GM21515 (cell line): ENCODE measurements at regions not wholly inside any gene's neighbourhood (a gene's known extent, or its start where the extent isn't known, plus 50 kb on each side); places are given as distances from the start of the nearest gene placed in this dataset.

Experiments used
- ATAC-seq: cut with Tn5 transposase; IDR thresholded peaks from one replicate; pipeline ENCODE4 v1.9.1; 2021; ENCODE audit not compliant: unreplicated experiment

GRCh38 chr2:120968307-120969015 is 232.8 kb downstream of the GLI2 start:
- no peak for ATAC-seq

- ATAC-seq: no peak
Observed at GRCh38 chr2:120969613-120970355, 234.1 kb downstream of the GLI2 start.

GRCh38 chr2:120971866-120972265 is 236.2 kb downstream of the GLI2 start:
- no peak for ATAC-seq

DNA sequence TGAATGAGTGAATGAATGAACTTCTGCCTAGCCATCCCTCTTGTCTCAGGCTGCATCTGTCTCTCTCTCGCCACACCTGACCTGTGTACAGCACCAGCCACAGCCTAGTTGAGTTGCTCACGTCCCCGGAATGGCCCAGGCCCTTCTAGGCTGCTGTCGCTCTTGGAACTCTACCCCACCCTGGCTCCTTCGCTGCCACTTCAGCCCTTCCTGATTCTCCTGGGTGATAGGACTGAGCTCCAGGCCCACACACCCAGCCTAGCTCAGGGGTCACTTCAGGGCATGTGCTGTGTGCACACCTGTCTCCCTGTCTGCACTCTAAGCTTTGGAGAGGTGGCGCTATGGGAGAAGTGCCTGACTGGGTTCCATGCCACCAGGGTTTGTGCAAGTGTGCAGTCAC is 236.6 kb downstream of the GLI2 start:
- no peak for ATAC-seq

DNA sequence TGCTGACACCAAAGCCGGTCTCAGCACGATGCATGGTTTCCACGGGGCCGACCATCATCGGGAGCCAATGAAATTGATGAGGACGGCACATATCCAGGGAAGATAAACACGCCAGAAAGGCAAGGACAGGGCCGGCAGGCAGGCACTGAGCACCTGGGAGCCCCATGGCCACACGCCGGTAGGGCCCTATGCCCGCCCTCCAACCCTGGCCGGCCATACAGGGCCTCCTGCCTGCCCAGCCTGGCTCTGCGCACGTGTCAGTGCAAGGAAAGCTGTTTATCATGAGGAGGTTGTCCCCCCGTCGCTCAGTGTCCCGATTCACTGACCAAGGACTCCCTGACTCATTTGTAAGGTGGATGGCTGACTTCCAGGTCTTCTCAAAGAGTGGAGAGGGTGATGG is 237.5 kb downstream of the GLI2 start:
- ATAC-seq: no peak

DNA sequence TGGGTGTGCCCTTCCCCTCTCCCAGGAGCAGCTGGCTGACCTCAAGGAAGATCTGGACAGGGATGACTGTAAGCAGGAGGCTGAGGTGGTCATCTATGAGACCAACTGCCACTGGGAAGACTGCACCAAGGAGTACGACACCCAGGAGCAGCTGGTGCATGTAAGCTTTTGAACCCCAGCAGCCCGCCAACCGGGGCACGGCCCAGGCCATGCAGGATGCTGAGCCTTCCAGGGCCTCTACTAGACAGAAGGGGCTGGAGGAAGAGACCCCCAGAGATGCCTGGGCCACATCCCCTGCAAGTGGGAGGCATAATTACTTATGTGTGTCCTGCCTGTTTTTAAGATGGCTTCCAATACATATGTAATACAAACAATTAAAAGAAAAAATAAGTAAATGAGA is 239.3 kb downstream of the GLI2 start:
- ATAC-seq: no peak

- ATAC-seq: no peak
Observed at GRCh38 chr2:120976501-120977307, 241.0 kb downstream of the GLI2 start.

- ATAC-seq: no peak
Observed at GRCh38 chr2:120977582-120978358, 242.1 kb downstream of the GLI2 start.

GRCh38 chr2:120978359-120979050 is 242.8 kb downstream of the GLI2 start:
- no peak for ATAC-seq

DNA sequence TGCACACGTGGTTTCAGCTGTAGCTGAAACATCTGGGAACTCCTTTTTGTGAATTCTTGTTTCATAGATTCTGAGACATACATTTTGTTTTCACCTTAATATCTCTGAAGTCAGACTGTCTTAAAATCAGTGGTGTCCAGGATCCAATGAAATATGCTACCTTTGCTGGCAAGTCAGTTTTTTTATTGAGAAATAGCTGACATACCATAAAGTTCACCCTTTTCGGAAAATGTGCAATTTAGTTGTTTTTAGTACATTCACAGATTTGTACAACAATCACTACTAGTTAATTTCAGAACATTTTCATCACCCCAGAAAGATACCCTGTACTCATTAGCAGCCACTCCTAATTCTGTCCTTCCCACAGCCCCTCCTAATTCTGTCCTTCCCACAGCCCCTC is 243.7 kb downstream of the GLI2 start:
- ATAC-seq: no peak

GRCh38 chr2:120979921-120980320 is 244.3 kb downstream of the GLI2 start:
- no peak for ATAC-seq

DNA sequence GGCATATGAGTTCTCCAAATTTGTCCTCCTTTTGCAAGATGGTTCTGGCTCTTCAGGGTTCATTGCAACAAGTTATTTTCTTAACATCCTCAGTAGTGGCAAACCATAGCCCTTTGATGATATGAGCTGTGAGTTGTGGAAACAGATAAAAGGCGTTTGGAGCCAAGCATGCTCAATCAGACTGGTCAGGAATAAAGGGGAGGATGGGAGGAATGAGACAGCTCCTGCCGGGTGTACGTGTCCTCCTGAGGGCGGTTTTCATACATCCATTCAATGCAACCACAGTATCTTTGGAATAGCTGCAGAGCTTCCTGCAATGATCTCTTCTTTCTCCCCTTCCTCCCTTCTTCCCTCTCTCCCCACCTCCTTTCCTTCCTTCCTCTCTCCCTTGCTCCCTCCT is 245.8 kb downstream of the GLI2 start:
- no peak for ATAC-seq

DNA sequence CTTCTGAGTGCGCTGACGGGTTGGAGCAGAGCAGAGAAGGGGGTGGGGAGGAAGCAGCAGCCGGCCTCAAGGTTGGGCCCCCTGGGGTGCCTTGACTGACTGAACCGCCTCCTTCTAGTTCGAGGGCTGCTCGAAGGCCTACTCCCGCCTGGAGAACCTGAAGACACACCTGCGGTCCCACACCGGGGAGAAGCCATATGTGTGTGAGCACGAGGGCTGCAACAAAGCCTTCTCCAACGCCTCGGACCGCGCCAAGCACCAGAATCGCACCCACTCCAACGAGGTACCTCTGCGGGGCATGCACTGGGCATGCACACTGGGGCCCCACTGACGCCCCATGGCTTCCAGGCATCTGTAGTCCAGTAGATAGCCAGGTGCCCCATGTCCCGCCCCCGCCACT is 246.9 kb downstream of the GLI2 start:
- no peak for ATAC-seq

DNA sequence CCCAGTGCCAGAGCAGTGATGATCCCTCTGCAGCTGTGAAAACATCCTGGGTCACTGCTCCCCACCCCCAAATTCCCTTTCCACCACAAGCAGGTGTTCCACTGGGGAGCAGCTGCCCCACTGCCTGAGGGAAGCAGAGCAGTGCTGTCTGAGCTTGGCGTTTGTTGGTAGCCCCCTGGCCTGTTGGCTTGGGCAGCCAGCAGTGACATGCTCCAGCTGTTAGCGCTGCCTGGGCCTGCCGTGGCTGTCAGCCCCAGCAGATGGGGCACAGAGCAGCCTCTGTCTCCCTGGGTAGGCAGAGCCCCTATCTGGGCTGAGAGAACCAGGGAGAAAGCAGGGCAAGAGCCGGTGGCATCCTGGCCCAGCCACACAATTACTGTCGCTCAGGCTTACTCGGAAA is 247.7 kb downstream of the GLI2 start:
- no peak for ATAC-seq

DNA sequence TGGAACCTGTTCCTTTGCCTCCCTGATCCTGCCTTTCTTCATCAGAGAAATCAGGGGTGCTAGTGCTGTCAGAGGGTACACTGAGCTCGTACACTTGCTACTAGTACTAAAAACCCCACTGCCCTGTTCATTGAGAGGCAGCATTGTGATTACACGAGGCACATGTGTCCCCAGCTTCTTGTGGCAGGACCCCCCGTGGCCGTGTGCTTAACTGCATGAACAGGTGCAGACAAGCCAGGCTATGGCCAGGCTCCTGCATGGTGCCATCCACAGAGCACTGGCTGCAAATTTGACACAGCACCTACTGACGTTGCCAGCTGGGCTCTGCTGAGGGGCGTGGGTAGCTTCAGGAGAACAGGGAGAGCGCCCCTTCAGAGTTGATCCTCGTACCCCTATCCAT is 248.4 kb downstream of the GLI2 start:
- no peak for ATAC-seq

- no peak for ATAC-seq
Observed at GRCh38 chr2:120984452-120985173, 248.9 kb downstream of the GLI2 start.

DNA sequence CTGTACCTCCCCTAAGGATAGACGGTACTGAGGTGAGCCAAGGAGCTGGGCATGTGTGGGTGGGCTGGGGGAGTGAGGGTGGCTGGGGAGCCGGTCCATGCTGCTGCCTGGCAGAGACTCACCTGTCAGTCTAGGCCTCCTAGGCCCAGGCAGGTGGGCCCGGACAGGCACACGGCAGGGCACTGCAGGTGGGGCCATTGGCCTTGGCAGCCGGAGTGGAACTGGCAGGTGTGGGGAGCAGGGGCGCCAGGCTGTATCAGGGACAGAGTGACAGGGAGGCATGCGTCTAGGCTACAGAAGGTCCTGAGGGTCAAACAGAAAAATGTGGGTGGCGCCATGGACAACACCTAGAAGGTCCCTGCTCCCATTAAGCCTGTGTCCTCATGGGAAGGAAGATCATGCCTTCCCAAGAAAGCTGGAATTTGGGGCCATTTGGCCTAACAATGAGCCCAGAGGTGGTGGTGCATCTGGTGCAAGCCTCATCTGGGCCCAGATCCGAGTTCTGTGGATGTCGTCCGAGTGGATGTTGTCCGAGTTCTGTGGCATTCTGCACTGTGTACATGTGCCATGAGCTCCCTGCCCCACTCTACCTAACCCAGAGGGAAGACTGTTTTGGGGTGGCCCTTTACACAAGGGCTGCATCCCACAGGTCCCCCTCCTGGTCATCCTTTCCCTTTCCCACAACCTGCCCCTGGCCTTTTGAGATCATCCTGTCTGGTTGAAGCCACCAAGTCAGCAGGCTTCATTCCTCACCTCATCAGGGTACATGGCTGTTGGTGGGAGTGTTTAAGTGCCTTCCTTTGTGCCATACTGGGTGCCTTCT is 249.7 kb downstream of the GLI2 start:
- no peak for ATAC-seq

- no peak for ATAC-seq
Observed at GRCh38 chr2:120985997-120986651, 250.5 kb downstream of the GLI2 start.
